HAP-1 (cell line): ENCODE measurements at regions not wholly inside any gene's neighbourhood (a gene's known extent, or its start where the extent isn't known, plus 50 kb on each side); places are given as distances from the start of the nearest gene placed in this dataset.

Experiments used
- DNase-seq, 2 experiments: peaks; one replicate each; pipeline ENCODE4 v3.0.0-alpha.2; 2016 to 2020; ENCODE audit warnings: low spot score in 2 of 2
- H3K27me3 ChIP-seq: fragments of 250-450 bp; sonication (Bioruptor Pico); 2 replicates; pipeline ENCODE4 v1.5.1; 2020; ENCODE audit warnings: low read depth, mild to moderate bottlenecking, moderate library complexity
- H3K36me3 ChIP-seq: fragments of 250-450 bp; sonication (Bioruptor Pico); replicated peaks from 2 replicates; pipeline ENCODE4 v1.5.1; 2020; ENCODE audit warnings: mild to moderate bottlenecking
- H3K4me1 ChIP-seq: fragments of 250-450 bp; sonication (Bioruptor Pico); 2 replicates; pipeline ENCODE4 v1.5.1; 2020; ENCODE audit warnings: mild to moderate bottlenecking
- H3K4me3 ChIP-seq: fragments of 250-450 bp; sonication (Bioruptor Pico); 2 replicates; pipeline ENCODE4 v1.5.1; 2020; ENCODE audit warnings: mild to moderate bottlenecking, moderate library complexity
- H3K9me3 ChIP-seq: fragments of 250-450 bp; sonication (Bioruptor Pico); 2 replicates; pipeline ENCODE4 v1.5.1; 2020; ENCODE audit warnings: mild to moderate bottlenecking, moderate library complexity
- in situ Hi-C: fragments of 300-500 bp; cut with MboI; formaldehyde crosslinking; loops from 3 replicates; pipeline ENCODE4 v1.14.3; 2020; ENCODE audit warnings: low sequenced_read_pairs, inconsistent platforms, mixed read lengths

- no peak for DNase-seq
- Histone ChIP-seq H3K27me3 (no peaks in the 10 kb centered on the region), H3K4me1 (no peaks in the 10 kb centered on the region; the same call in 1 of the 2 replicates), H3K36me3 (no peaks in the 10 kb centered on the region), H3K4me3 (no peak overlapping the region), H3K9me3 (no peaks in the 10 kb centered on the region)
- in situ Hi-C loops, result no loop called here
Observed at GRCh38 chr5:87966213-87966612, 302.4 kb downstream of the TMEM161B start.

- DNase-seq, result peak; percentile 21 to 84
- in situ Hi-C loops, result no loop called here
- H3K27me3 ChIP-seq, result 0 out of 2 replicates have a peak, but pooled peaks cover 3% of the 10 kb centered on the region
- H3K36me3 ChIP-seq, result no peaks in the 10 kb centered on the region
- H3K4me3 ChIP-seq, result no peak overlapping the region
- no peaks in the 10 kb centered on the region for H3K9me3 ChIP-seq
- H3K4me1 ChIP-seq, result peaks cover 48% of the 10 kb centered on the region
Observed at GRCh38 chr5:87954121-87954520, 314.5 kb downstream of the TMEM161B start.

- peaks cover 58% of the 10 kb centered on the region for H3K4me1 ChIP-seq
- in situ Hi-C loops, result no loop called here
- DNase-seq, result peak; percentile 38 to 95
- no peaks in the 10 kb centered on the region for H3K9me3 ChIP-seq
- H3K4me3 ChIP-seq, result no peak overlapping the region
- no peaks in the 10 kb centered on the region for H3K36me3 ChIP-seq
- H3K27me3 ChIP-seq, result 0 out of 2 replicates have a peak, but pooled peaks cover 2% of the 10 kb centered on the region
Observed at GRCh38 chr5:87951661-87952060, 317.0 kb downstream of the TMEM161B start.

GRCh38 chr5:87949676-87950631 is 318.7 kb downstream of the TMEM161B start:
- no peaks in the 10 kb centered on the region for H3K36me3 ChIP-seq
- peak; percentile 73 to 84 for DNase-seq
- in situ Hi-C loops, result loop anchor here (10.0 kb wide), 1 partner anchor 725 kb away; no protein-coding TSS in a partner anchor
- H3K4me1 ChIP-seq, result peaks cover 64% of the 10 kb centered on the region
- H3K27me3 ChIP-seq, result no peaks in the 10 kb centered on the region
- no peaks in the 10 kb centered on the region for H3K9me3 ChIP-seq
- H3K4me3 ChIP-seq, result no peak overlapping the region

GRCh38 chr5:87948486-87948885 is 320.2 kb downstream of the TMEM161B start:
- no peaks in the 10 kb centered on the region for H3K36me3 ChIP-seq
- H3K4me1 ChIP-seq, result peaks cover 61% of the 10 kb centered on the region
- H3K9me3 ChIP-seq, result no peaks in the 10 kb centered on the region
- H3K4me3 ChIP-seq, result no peak overlapping the region
- in situ Hi-C loops, result loop anchor here (10.0 kb wide), 1 partner anchor 726 kb away; no protein-coding TSS in a partner anchor
- DNase-seq, result peak in 1 of 2 experiments; percentile 47
- no peaks in the 10 kb centered on the region for H3K27me3 ChIP-seq

GRCh38 chr5:87946271-87946670 is 322.4 kb downstream of the TMEM161B start:
- no peaks in the 10 kb centered on the region for H3K36me3 ChIP-seq
- no peak for DNase-seq
- no peaks in the 10 kb centered on the region for H3K9me3 ChIP-seq
- in situ Hi-C loops, result loop anchor here (10.0 kb wide), 1 partner anchor 729 kb away; no protein-coding TSS in a partner anchor
- H3K4me3 ChIP-seq, result no peak overlapping the region
- no peaks in the 10 kb centered on the region for H3K27me3 ChIP-seq
- peaks cover 48% of the 10 kb centered on the region for H3K4me1 ChIP-seq

GRCh38 chr5:87945286-87945650 is 323.4 kb downstream of the TMEM161B start:
- DNase-seq, result no peak
- Histone ChIP-seq H3K27me3 (no peaks in the 10 kb centered on the region), H3K4me1 (peaks cover 38% of the 10 kb centered on the region), H3K36me3 (no peaks in the 10 kb centered on the region), H3K9me3 (no peaks in the 10 kb centered on the region), H3K4me3 (no peak overlapping the region)
- in situ Hi-C loops, result loop anchor here (10.0 kb wide), 1 partner anchor 730 kb away; no protein-coding TSS in a partner anchor

GRCh38 chr5:87944553-87945285 is 323.9 kb downstream of the TMEM161B start:
- H3K4me3 ChIP-seq, result no peak overlapping the region
- no peaks in the 10 kb centered on the region for H3K36me3 ChIP-seq
- DNase-seq, result peak; percentile 91 to 96
- in situ Hi-C loops, result loop anchor here (10.0 kb wide), 1 partner anchor 730 kb away; no protein-coding TSS in a partner anchor
- H3K27me3 ChIP-seq, result no peaks in the 10 kb centered on the region
- H3K4me1 ChIP-seq, result peaks cover 32% of the 10 kb centered on the region
- H3K9me3 ChIP-seq, result no peaks in the 10 kb centered on the region

- Histone ChIP-seq H3K4me3 (no peak overlapping the region), H3K4me1 (peaks cover 16% of the 10 kb centered on the region), H3K9me3 (no peaks in the 10 kb centered on the region; the same call in 1 of the 2 replicates), H3K27me3 (no peaks in the 10 kb centered on the region), H3K36me3 (no peaks in the 10 kb centered on the region)
- in situ Hi-C loops, result loop anchor here (10.0 kb wide), 1 partner anchor 734 kb away; no protein-coding TSS in a partner anchor
- no peak for DNase-seq
Observed at GRCh38 chr5:87940775-87941174, 327.9 kb downstream of the TMEM161B start.

GRCh38 chr5:87936667-87937066 is 332.0 kb downstream of the TMEM161B start:
- no peak for DNase-seq
- in situ Hi-C loops, result no loop called here
- Histone ChIP-seq H3K4me3 (no peak overlapping the region), H3K4me1 (no peaks in the 10 kb centered on the region), H3K9me3 (no peaks in the 10 kb centered on the region; the same call in 1 of the 2 replicates), H3K36me3 (no peaks in the 10 kb centered on the region), H3K27me3 (no peaks in the 10 kb centered on the region)

GRCh38 chr5:87924436-87924835 is 344.2 kb downstream of the TMEM161B start:
- DNase-seq, result peak in 1 of 2 experiments; percentile 25
- in situ Hi-C loops, result no loop called here
- no peak overlapping the region for H3K4me3 ChIP-seq

GRCh38 chr5:87916320-87916719 is 352.3 kb downstream of the TMEM161B start:
- in situ Hi-C loops, result no loop called here
- Histone ChIP-seq H3K36me3 (no peaks in the 10 kb centered on the region), H3K4me3 (no peak overlapping the region), H3K9me3 (no peaks in the 10 kb centered on the region; the same call in 1 of the 2 replicates), H3K27me3 (no peaks in the 10 kb centered on the region), H3K4me1 (no peaks in the 10 kb centered on the region)
- DNase-seq, result no peak

More at GRCh38 chr5:87924436-87924835, 344.2 kb downstream of the TMEM161B start:
- H3K36me3 ChIP-seq, result no peaks in the 10 kb centered on the region
- no peaks in the 10 kb centered on the region for H3K27me3 ChIP-seq
- H3K4me1 ChIP-seq, result no peaks in the 10 kb centered on the region
- no peaks in the 10 kb centered on the region; the same call in 1 of the 2 replicates for H3K9me3 ChIP-seq

- H3K4me3 ChIP-seq, result no peak overlapping the region
- H3K27me3 ChIP-seq, result no peaks in the 10 kb centered on the region
- no peaks in the 10 kb centered on the region for H3K9me3 ChIP-seq
- in situ Hi-C loops, result no loop called here
- no peaks in the 10 kb centered on the region for H3K36me3 ChIP-seq
- no peak for DNase-seq
- no peaks in the 10 kb centered on the region for H3K4me1 ChIP-seq
Observed at GRCh38 chr5:87912419-87912818, 356.2 kb downstream of the TMEM161B start.
